Stomach smooth muscle (tissue), 2 donors: ENCODE measurements at regions not wholly inside any gene's neighbourhood (a gene's known extent, or its start where the extent isn't known, plus 50 kb on each side); places are given as distances from the start of the nearest gene placed in this dataset.

ENCODE experiments used
- H3K27ac ChIP-seq: one replicate; pipeline ENCODE4 v1.7.0; 2013; ENCODE audit warnings: mild to moderate bottlenecking, low read length, inconsistent platforms
- H3K27me3 ChIP-seq, 2 donors: one replicate each; pipeline ENCODE4 v1.7.0; 2013; ENCODE audit warnings: low read length in 2 of 2; ENCODE audit not compliant: insufficient read depth in 2 of 2, control insufficient read depth in 1 of 2
- H3K36me3 ChIP-seq, 2 donors: one replicate each; pipeline ENCODE4 v1.7.0; 2013; ENCODE audit warnings: low read length in 2 of 2; ENCODE audit not compliant: control insufficient read depth in 2 of 2, insufficient read depth in 2 of 2
- H3K4me1 ChIP-seq: one replicate; pipeline ENCODE4 v1.7.0; 2013; ENCODE audit warnings: low read length; ENCODE audit not compliant: control insufficient read depth, insufficient read depth
- H3K4me3 ChIP-seq, 2 donors: one replicate each; pipeline ENCODE4 v1.7.0; 2013; ENCODE audit warnings: low read length in 2 of 2
- H3K9ac ChIP-seq, 2 donors: one replicate each; pipeline ENCODE4 v1.7.0; 2013; ENCODE audit warnings: low read length in 2 of 2, mild to moderate bottlenecking in 1 of 2
- H3K9me3 ChIP-seq, 2 donors: one replicate each; pipeline ENCODE4 v1.7.0; 2013; ENCODE audit warnings: low read length in 2 of 2; ENCODE audit not compliant: control insufficient read depth in 2 of 2
- donor health status: healthy.
- donor health status: Pancreatic carcinoma.

- Histone ChIP-seq H3K4me1 (peaks cover 3% of the 10 kb centered on the region), H3K27me3 (peaks cover 0 to 3% of the 10 kb centered on the region in 2 donors), H3K9me3 (no peaks in the 10 kb centered on the region), H3K36me3 (no peaks in the 10 kb centered on the region), H3K9ac (no peak overlapping the region), H3K4me3 (no peak overlapping the region), H3K27ac (no peak overlapping the region)
Measured at GRCh38 chr14:61192989-61193388, 88.1 kb downstream of the TMEM30B start.

- no peak overlapping the region for H3K4me3 ChIP-seq
- H3K36me3 ChIP-seq: no peaks in the 10 kb centered on the region
- H3K9ac ChIP-seq: no peak overlapping the region
- no peaks in the 10 kb centered on the region for H3K9me3 ChIP-seq
- H3K27me3 ChIP-seq: peaks cover 6 to 7% of the 10 kb centered on the region in 2 donors
- no peak overlapping the region for H3K27ac ChIP-seq
- H3K4me1 ChIP-seq: peaks cover 7% of the 10 kb centered on the region
Measured at GRCh38 chr14:61191733-61192132, 89.4 kb downstream of the TMEM30B start.

- no peak overlapping the region for H3K27ac ChIP-seq
Measured at GRCh38 chr14:61190341-61190740, 90.8 kb downstream of the TMEM30B start.

GRCh38 chr14:61188978-61189808 lies 91.9 kb downstream of the TMEM30B start:
- Histone ChIP-seq H3K9ac (peak overlapping the region; percentile 13 to 38), H3K27ac (peak overlapping the region; percentile 11), H3K27me3 (peaks cover 6 to 7% of the 10 kb centered on the region in 2 donors), H3K36me3 (no peaks in the 10 kb centered on the region), H3K9me3 (no peaks in the 10 kb centered on the region), H3K4me3 (peak overlapping the region; percentile 29 to 55), H3K4me1 (peaks cover 7% of the 10 kb centered on the region)

More at GRCh38 chr14:61190341-61190740, 90.8 kb downstream of the TMEM30B start:
- Histone ChIP-seq H3K4me1 (peaks cover 7% of the 10 kb centered on the region), H3K9ac (no peak overlapping the region), H3K36me3 (no peaks in the 10 kb centered on the region), H3K4me3 (no peak overlapping the region), H3K9me3 (no peaks in the 10 kb centered on the region), H3K27me3 (peaks cover 6 to 7% of the 10 kb centered on the region in 2 donors)

- Histone ChIP-seq H3K27me3 (peaks cover 6 to 7% of the 10 kb centered on the region in 2 donors), H3K27ac (no peak overlapping the region), H3K4me3 (peak overlapping the region in 1 of 2 donors; percentile 29), H3K9ac (no peak overlapping the region), H3K9me3 (no peaks in the 10 kb centered on the region), H3K4me1 (peaks cover 7% of the 10 kb centered on the region), H3K36me3 (no peaks in the 10 kb centered on the region)
Measured at GRCh38 chr14:61188196-61188595, 92.9 kb downstream of the TMEM30B start.

GRCh38 chr14:61187196-61187905 lies 93.8 kb downstream of the TMEM30B start:
- Histone ChIP-seq H3K27me3 (peaks cover 6 to 7% of the 10 kb centered on the region in 2 donors), H3K36me3 (no peaks in the 10 kb centered on the region), H3K9me3 (no peaks in the 10 kb centered on the region), H3K9ac (no peak overlapping the region), H3K27ac (no peak overlapping the region), H3K4me3 (no peak overlapping the region), H3K4me1 (peaks cover 7% of the 10 kb centered on the region)

GRCh38 chr14:61186341-61187195 lies 94.6 kb downstream of the TMEM30B start:
- Histone ChIP-seq H3K27me3 (peaks cover 6 to 7% of the 10 kb centered on the region in 2 donors), H3K4me3 (no peak overlapping the region), H3K27ac (no peak overlapping the region), H3K9ac (no peak overlapping the region), H3K4me1 (peaks cover 7% of the 10 kb centered on the region), H3K36me3 (no peaks in the 10 kb centered on the region), H3K9me3 (no peaks in the 10 kb centered on the region)

- Histone ChIP-seq H3K4me3 (no peak overlapping the region), H3K27ac (no peak overlapping the region), H3K27me3 (peaks cover 5 to 7% of the 10 kb centered on the region in 2 donors), H3K36me3 (no peaks in the 10 kb centered on the region), H3K9ac (no peak overlapping the region), H3K4me1 (peaks cover 7% of the 10 kb centered on the region), H3K9me3 (no peaks in the 10 kb centered on the region)
Measured at GRCh38 chr14:61185534-61185933, 95.6 kb downstream of the TMEM30B start.

DNA sequence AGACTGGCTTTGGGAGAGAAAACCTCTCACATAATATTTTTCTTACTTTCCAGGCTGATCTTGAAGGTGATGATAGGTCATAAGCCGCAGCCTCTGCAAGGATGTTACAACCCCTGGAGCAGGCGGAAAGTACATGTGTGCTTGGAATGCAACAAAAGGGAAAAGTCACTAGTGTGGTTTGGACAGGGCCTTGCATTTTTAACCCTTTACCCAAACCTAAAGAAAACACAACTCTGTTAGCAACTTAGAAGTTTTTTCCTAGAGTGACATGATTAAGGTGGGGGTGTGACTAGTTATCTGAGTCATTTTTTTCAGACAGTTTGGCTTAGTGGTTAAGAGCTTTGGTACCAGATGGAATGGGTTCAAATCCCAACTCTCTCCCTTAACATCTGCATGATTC lies 97.0 kb downstream of the TMEM30B start:
- H3K9ac ChIP-seq: no peak overlapping the region
- H3K27ac ChIP-seq: no peak overlapping the region
- no peaks in the 10 kb centered on the region for H3K9me3 ChIP-seq
- H3K36me3 ChIP-seq: no peaks in the 10 kb centered on the region
- H3K27me3 ChIP-seq: peaks cover 4 to 7% of the 10 kb centered on the region in 2 donors
- no peak overlapping the region for H3K4me3 ChIP-seq
- H3K4me1 ChIP-seq: peaks cover 4% of the 10 kb centered on the region

- Histone ChIP-seq H3K36me3 (no peaks in the 10 kb centered on the region), H3K4me3 (no peak overlapping the region), H3K9me3 (no peaks in the 10 kb centered on the region), H3K9ac (no peak overlapping the region), H3K27ac (no peak overlapping the region), H3K27me3 (peaks cover 4 to 7% of the 10 kb centered on the region in 2 donors), H3K4me1 (peaks cover 4% of the 10 kb centered on the region)
Measured at GRCh38 chr14:61183196-61183885, 97.8 kb downstream of the TMEM30B start.
